ENCODE measurements at regions not wholly inside any gene's neighbourhood (a gene's known extent, or its start where the extent isn't known, plus 50 kb on each side); places are given as distances from the start of the nearest gene placed in this dataset.

- no peak for TF ChIP-seq ZNF384 (IDR thresholded peaks at IDR 0.05)
- no peak for TF ChIP-seq BHLHE40 (IDR thresholded peaks at IDR 0.05; ENCODE audit: borderline replicate concordance)
- no peak for TF ChIP-seq FOXA1 (IDR thresholded peaks at IDR 0.05)
Observed at GRCh38 chr18:14914121-14914520, 166.1 kb downstream of the ANKRD30B start.
